GM12892 (cell line): ENCODE measurements at regions not wholly inside any gene's neighbourhood (a gene's known extent, or its start where the extent isn't known, plus 50 kb on each side); places are given as distances from the start of the nearest gene placed in this dataset.

Source experiments
- POLR2A ChIP-seq: IDR thresholded peaks from 2 replicates; pipeline ENCODE4 v1.6.1; 2011; ENCODE audit warnings: low read depth, low read length, control low read depth
- POLR2AphosphoS5 ChIP-seq: IDR thresholded peaks from 2 replicates; pipeline ENCODE4 v1.6.1; 2011; ENCODE audit warnings: low read depth, low read length, control low read depth

GRCh38 chr6:67881706-67882065 is 753.4 kb upstream of the ADGRB3 start:
- TF ChIP-seq POLR2AphosphoS5 (no peak), POLR2A (no peak)
